GM13976 (cell line): ENCODE measurements at regions not wholly inside any gene's neighbourhood (a gene's known extent, or its start where the extent isn't known, plus 50 kb on each side); places are given as distances from the start of the nearest gene placed in this dataset.

Experiments used
- DNase-seq: peaks from one replicate; pipeline ENCODE4 v3.0.0; 2012; ENCODE audit warnings: low spot score
- in situ Hi-C: fragments of 300-500 bp; cut with MboI; formaldehyde crosslinking; loops from one replicate; pipeline ENCODE4 v1.12.0; 2022; ENCODE audit warnings: low sequenced_read_pairs, mixed read lengths, inconsistent platforms; ENCODE audit not compliant: unreplicated experiment
- TF ChIP-seq, protein P1 (sequence below): IDR thresholded peaks from 2 replicates; pipeline ENCODE4 v1.5.1; 2012; ENCODE audit warnings: borderline replicate concordance, mild to moderate bottlenecking; ENCODE audit not compliant: insufficient read depth; ENCODE audit errors: extremely low read depth, missing control alignments, control extremely low read depth

DNA sequence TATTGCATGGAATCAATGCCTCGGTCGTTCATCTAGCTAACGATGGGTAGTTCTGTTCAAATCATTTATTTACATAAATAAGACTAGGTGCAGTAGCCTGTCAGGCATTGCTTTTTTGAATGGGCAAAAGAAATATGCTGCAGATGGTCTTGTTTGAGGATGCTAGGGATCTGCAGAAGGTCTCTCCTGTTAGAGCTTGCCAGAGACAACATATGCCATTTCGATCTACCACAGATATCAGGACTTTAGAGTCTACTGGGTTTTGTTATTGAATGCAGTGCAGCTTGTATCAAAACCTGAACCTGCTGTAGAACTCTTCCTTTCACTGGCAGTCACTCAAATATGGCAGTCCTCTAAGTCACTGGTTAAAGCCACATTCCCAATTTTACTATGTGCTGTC lies 381.1 kb upstream of the CDH10 start:
- in situ Hi-C loops, result no loop called here
- TF ChIP-seq, protein P1, sequence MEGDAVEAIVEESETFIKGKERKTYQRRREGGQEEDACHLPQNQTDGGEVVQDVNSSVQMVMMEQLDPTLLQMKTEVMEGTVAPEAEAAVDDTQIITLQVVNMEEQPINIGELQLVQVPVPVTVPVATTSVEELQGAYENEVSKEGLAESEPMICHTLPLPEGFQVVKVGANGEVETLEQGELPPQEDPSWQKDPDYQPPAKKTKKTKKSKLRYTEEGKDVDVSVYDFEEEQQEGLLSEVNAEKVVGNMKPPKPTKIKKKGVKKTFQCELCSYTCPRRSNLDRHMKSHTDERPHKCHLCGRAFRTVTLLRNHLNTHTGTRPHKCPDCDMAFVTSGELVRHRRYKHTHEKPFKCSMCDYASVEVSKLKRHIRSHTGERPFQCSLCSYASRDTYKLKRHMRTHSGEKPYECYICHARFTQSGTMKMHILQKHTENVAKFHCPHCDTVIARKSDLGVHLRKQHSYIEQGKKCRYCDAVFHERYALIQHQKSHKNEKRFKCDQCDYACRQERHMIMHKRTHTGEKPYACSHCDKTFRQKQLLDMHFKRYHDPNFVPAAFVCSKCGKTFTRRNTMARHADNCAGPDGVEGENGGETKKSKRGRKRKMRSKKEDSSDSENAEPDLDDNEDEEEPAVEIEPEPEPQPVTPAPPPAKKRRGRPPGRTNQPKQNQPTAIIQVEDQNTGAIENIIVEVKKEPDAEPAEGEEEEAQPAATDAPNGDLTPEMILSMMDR, result no peak
- DNase-seq, result no peak

GRCh38 chr5:25020454-25020853 lies 375.7 kb upstream of the CDH10 start:
- TF ChIP-seq, protein P1, result no peak
- in situ Hi-C loops, result no loop called here
- DNase-seq, result no peak

DNA sequence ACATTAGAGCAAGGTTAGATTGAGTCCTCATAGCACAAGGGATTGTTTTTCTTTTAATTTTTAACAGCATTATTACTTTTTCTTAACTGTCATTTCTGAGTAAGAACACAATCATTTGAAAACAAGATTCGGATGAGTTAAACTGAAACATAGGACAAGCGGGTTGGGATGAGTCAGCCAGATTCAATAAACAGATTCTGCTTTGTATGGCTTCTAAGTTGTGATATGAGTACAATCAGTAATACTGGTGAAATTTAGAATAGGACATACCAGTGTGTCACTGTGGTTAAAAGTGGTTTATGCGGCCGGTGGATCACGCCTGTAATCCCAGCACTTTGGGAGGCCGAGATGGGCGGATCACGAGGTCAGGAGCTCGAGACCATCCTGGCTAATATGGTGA lies 364.3 kb upstream of the CDH10 start:
- TF ChIP-seq, protein P1, result no peak
- in situ Hi-C loops, result no loop called here
- no peak for DNase-seq

DNA sequence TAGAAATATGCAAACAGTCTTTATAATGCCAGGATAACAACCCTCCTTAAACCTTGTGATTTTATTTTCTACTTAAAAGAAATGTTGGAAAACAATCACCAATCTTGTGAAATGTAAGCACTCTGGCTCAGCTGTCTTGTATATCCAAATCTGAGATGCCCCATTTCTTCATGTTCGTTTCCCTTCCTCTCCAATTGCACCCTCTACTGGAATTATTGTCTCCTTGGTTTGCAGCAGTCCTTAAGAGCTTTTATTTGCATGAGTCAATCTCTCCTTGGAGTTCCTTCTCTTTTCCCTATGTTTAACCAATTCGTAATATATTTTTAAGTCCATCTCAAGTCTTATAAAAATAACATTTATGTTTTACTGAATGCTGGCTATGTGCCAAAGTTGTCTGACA lies 362.0 kb upstream of the CDH10 start:
- in situ Hi-C loops, result no loop called here

GRCh38 chr5:25006237-25006636 lies 361.5 kb upstream of the CDH10 start:
- TF ChIP-seq, protein P1, result no peak
- DNase-seq, result no peak
- in situ Hi-C loops, result no loop called here

More for the DNA sequence above, 362.0 kb upstream of the CDH10 start:
- TF ChIP-seq, protein P1, result no peak
- DNase-seq, result no peak

DNA sequence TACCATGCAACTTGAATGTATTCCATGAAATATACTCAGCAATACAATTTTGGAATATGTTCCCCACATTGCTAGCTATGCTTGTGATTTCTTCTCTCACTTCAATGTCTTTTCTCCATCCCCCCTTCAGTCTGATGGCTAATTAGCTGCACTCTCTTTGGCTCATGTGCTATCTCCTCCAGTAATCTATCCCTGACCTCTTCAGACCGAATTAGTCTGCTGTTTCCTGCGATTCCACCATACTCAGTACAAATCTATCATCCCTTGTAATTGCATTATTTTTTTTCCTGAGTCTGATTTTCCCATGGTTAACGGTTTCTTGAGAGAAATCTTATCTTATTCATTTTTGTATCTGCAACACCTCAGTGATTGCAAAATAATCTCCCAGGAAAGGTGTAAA lies 360.7 kb upstream of the CDH10 start:
- no peak for DNase-seq
- in situ Hi-C loops, result no loop called here
- TF ChIP-seq, protein P1, result no peak

DNA sequence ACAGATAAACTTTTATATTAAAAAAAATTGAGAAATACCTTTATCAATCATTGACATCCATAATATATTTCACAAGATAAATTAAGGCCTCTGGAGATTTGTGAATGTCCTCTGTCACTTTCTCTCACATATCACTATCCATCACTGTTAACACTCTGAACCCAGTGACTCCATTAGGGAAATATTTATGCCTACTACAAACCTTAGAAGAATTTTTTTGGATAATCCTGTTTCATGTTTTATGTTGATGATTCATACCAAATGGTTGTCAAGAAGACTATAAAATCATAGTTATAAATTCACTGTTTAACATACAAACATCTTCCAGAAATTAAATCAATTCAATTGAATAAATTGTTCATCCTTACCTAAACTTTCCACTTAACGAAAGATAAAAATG lies 357.6 kb upstream of the CDH10 start:
- in situ Hi-C loops, result no loop called here
- DNase-seq, result no peak
- TF ChIP-seq, protein P1, result no peak
